ENCODE measurements at regions not wholly inside any gene's neighbourhood (a gene's known extent, or its start where the extent isn't known, plus 50 kb on each side); places are given as distances from the start of the nearest gene placed in this dataset.

- no peak for DNase-seq (ENCODE audit: low spot score)
- BruUV-seq (replicated peaks): no TSS peak
- TF ChIP-seq EZH2 (IDR thresholded peaks at IDR 0.05; ENCODE audit: borderline replicate concordance, low read depth, low read length, poor library complexity, severe bottlenecking) (no peak), CTCF (conservative IDR thresholded peaks at IDR 0.05; ENCODE audit: low read depth, low read length) (no peak)
- peaks cover 13% of the 10 kb centered on the region for H3K9me3 ChIP-seq (ENCODE audit: low read depth, low read length, poor library complexity, severe bottlenecking)
- POLR2A ChIA-PET (ENCODE audit: low non-redundant PET): no interaction called here
- H3K4me3 ChIP-seq (ENCODE audit: low read depth, low read length, poor library complexity, severe bottlenecking): no peak overlapping the region
- H3K27ac ChIP-seq (ENCODE audit: low read depth, low read length, poor library complexity, severe bottlenecking): no peak overlapping the region
- CTCF ChIA-PET: no interaction called here
- no peaks in the 10 kb centered on the region for H3K36me3 ChIP-seq (ENCODE audit: insufficient read depth, low read length, poor library complexity, severe bottlenecking)
- H3K27me3 ChIP-seq (replicated peaks; ENCODE audit: insufficient read depth, low read depth, low read length, poor library complexity): no peaks in the 10 kb centered on the region
- no peaks in the 10 kb centered on the region for H3K4me1 ChIP-seq (ENCODE audit: insufficient read depth, low read length, poor library complexity, severe bottlenecking)
- intact Hi-C loops (cut with micrococcal nuclease; ENCODE audit: unreplicated experiment): no loop called here
These were observed 1611.1 kb downstream of the ARAP2 start for GRCh38 chr4:34633241-34633640.

- POLR2A ChIA-PET (ENCODE audit: low non-redundant PET): no interaction called here
- no peaks in the 10 kb centered on the region for H3K27me3 ChIP-seq (replicated peaks; ENCODE audit: insufficient read depth, low read depth, low read length, poor library complexity)
- no peak overlapping the region for H3K27ac ChIP-seq (ENCODE audit: low read depth, low read length, poor library complexity, severe bottlenecking)
- no peaks in the 10 kb centered on the region for H3K4me1 ChIP-seq (ENCODE audit: insufficient read depth, low read length, poor library complexity, severe bottlenecking)
- intact Hi-C loops (cut with micrococcal nuclease; ENCODE audit: unreplicated experiment): no loop called here
- no peak for DNase-seq (ENCODE audit: low spot score)
- peaks cover 13% of the 10 kb centered on the region for H3K9me3 ChIP-seq (ENCODE audit: low read depth, low read length, poor library complexity, severe bottlenecking)
- BruUV-seq (replicated peaks): no TSS peak
- H3K36me3 ChIP-seq (ENCODE audit: insufficient read depth, low read length, poor library complexity, severe bottlenecking): no peaks in the 10 kb centered on the region
- CTCF ChIA-PET: no interaction called here
- no peak overlapping the region for H3K4me3 ChIP-seq (ENCODE audit: low read depth, low read length, poor library complexity, severe bottlenecking)
- TF ChIP-seq CTCF (conservative IDR thresholded peaks at IDR 0.05; ENCODE audit: low read depth, low read length) (no peak), EZH2 (IDR thresholded peaks at IDR 0.05; ENCODE audit: borderline replicate concordance, low read depth, low read length, poor library complexity, severe bottlenecking) (no peak)
These were observed 1607.7 kb downstream of the ARAP2 start for GRCh38 chr4:34636623-34637022.

GRCh38 chr4:34643476-34643875, 1600.8 kb downstream of the ARAP2 start:
- H3K36me3 ChIP-seq (ENCODE audit: insufficient read depth, low read length, poor library complexity, severe bottlenecking): no peaks in the 10 kb centered on the region
- peaks cover 23% of the 10 kb centered on the region for H3K9me3 ChIP-seq (ENCODE audit: low read depth, low read length, poor library complexity, severe bottlenecking)
- no peaks in the 10 kb centered on the region for H3K4me1 ChIP-seq (ENCODE audit: insufficient read depth, low read length, poor library complexity, severe bottlenecking)
- DNase-seq (ENCODE audit: low spot score): no peak
- ChIA-PET POLR2A (ENCODE audit: low non-redundant PET) (no interaction called here), CTCF (no interaction called here)
- H3K27ac ChIP-seq (ENCODE audit: low read depth, low read length, poor library complexity, severe bottlenecking): no peak overlapping the region
- intact Hi-C loops (cut with micrococcal nuclease; ENCODE audit: unreplicated experiment): no loop called here
- no peak overlapping the region for H3K4me3 ChIP-seq (ENCODE audit: low read depth, low read length, poor library complexity, severe bottlenecking)
- no peaks in the 10 kb centered on the region for H3K27me3 ChIP-seq (replicated peaks; ENCODE audit: insufficient read depth, low read depth, low read length, poor library complexity)
- no TSS peak for BruUV-seq (replicated peaks)
- TF ChIP-seq CTCF (conservative IDR thresholded peaks at IDR 0.05; ENCODE audit: low read depth, low read length) (no peak), EZH2 (IDR thresholded peaks at IDR 0.05; ENCODE audit: borderline replicate concordance, low read depth, low read length, poor library complexity, severe bottlenecking) (no peak)
